Glomerular visceral epithelial cell (primary cell): ENCODE measurements at regions not wholly inside any gene's neighbourhood (a gene's known extent, or its start where the extent isn't known, plus 50 kb on each side); places are given as distances from the start of the nearest gene placed in this dataset.

Experiments used
- DNase-seq: peaks from one replicate; pipeline ENCODE4 v3.0.0-alpha.2; 2016; ENCODE audit errors: extremely low spot score

DNA sequence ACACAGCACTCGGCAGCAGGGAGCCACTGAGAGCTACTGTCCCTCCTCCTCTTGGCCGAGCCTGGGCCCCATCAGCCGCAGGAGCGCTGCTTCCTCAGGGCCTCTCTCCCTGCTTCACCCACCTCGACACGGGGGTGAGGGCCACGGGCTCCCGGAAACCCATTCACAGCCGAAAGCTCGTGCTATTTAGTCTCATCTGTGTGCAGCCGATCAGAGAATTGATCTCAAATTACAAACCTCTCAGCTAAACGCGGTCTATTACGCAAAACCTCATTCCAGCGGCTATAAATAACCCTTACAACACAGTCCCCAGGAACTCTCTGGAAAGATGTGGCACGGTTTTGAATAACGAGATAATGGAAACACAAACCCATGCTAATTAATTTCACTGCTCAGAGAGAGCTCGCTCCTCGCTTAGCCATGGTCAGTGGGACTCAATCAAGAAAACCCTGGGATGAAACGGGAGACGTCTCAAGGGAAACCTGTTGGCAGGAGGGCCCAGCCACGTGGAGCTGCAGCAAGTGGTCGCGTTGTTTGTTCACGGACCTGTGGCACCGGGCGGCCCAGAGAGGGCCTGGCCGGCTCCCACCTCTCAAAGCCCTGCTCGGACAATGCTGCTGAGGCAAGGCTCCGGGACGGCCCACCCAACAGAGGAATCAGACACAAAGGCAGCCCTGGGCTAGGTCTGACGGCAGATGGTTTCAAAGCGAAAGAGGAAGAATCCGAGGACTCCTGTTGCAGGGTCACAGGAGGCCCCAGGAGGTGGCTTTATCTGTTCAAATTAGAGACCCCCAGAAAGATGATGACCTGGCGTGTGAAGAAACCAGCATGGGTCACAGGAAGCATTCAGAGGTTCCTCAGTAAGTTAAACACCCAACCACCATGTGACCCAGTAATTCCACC lies 210.5 kb downstream of the CTTN start:
- no peak for DNase-seq

DNA sequence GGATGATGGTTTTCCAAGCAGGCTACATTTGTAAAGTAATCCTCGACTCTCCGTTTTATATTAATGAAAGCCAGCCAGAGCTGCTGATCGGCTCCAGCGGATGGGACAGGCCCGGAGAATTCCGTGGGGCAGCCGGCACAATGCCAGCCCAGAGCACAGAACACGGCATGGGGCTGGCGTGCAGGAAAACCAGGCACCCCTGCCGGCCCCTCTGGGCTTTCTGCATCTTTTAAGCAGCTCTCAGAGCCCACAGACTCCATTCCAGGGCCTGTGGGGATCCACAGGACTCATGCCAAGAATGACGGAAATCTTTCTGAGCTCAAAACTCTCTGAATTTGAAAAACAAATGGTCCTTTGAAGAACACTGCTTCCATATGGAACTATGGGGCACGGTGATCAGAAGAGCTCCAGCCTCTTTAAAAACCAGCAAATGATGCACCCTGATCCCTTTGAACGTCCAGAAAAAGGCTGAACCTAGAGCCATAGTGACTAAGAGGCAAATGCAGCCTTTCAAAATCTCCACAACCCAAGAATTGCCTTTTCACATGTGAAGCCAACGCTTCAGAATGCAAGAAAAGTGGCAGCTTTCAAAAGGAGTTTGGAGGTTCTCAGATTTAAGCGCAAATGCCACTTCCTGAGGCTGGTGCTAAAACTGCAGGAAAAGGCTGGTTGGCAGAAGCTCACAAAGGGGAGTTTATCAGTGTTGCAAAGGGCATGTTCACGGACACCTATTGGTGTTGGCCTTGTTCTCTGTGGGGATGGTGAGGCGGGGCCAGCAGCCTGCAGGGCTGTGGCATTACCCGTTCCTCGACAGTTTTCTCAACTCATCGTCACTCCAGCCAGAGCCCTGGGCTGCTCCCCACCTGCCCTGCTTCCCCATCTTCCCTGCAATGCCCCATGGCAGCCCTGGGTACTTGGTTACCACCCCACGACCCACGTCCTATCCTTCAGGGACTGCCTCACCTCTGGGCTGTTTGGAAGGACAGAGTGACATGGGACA lies 212.5 kb downstream of the CTTN start:
- DNase-seq, result no peak

DNA sequence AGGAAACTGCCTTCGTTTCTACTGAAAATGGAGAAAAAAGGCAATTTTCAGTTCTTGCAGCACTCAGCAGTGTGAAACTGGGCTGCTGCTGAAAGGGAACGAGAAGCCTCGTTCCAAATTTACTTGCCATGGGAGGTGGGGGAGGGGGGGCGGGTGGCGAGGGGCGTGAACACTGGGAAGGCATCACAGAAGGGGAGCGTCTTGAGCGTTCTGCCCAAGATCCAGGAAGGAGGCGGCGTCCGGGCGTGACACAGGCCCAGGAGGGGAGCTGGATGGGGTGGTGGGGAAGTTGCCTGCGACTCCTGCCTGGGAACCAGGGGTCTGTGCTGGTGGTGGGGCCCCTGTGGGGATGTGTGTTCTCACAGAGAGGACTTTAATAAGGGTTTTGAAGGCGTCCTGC lies 213.5 kb downstream of the CTTN start:
- no peak for DNase-seq

DNA sequence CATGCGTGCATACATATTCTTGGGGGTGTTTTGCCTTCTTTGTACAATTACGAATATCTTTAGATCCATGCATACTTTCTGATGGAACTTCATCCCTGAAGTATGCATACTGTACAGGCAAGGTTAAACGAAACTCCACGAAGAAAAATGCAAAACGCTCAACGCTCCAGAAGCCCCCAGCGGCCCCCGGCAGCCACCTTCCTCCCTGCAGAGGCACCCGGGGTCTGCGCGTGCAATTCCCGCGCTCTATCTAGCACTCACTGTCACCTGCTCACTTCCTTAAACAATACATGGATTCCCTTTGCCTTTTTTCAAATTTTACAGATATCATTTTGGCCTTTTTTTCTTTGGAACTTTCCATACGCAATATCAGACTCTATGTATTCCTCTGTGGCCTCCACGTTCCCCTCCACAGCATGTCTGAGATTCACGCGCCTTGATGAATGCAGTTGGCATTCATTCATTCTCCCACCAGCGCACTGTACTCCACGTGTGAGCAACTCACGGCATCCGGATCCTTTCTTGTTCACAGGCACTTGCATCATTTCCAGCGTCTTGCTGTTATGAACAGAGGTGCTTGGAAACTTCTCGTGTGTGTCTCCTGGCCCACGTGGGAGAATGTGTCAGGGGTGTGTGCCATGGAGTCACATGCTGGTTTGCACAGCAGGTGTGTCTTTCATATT lies 214.3 kb downstream of the CTTN start:
- no peak for DNase-seq

DNA sequence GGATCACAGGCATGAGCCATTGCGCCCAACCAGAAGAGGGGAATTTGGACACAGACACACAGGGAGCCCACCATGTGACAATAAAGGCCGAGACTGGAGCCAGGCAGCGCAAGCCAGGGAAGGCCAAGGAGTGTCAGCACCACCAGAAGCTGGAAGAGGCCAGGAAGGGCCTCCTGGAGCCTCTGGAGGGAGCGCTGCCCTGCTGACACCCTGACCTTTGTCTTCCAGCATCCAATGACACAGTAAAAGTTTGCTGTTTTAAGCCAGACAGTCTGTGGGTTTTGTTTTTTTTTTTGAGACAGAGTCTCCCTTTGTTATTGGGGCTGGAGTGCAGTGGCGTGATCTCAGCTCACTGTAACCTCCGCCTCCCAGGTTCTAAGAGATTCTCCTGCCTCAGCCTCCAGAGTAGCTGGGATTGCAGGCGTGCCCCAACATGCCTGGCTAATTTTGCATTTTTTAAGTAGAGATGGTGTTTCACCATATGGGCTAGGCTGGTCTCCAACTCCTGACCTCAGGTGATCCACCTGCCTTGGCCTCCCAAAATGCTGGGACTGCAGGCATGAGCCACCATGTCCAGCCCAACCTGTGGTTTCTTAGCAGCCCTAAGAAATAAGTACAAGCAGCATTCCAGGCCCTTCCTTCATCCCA lies 215.8 kb downstream of the CTTN start:
- no peak for DNase-seq

DNA sequence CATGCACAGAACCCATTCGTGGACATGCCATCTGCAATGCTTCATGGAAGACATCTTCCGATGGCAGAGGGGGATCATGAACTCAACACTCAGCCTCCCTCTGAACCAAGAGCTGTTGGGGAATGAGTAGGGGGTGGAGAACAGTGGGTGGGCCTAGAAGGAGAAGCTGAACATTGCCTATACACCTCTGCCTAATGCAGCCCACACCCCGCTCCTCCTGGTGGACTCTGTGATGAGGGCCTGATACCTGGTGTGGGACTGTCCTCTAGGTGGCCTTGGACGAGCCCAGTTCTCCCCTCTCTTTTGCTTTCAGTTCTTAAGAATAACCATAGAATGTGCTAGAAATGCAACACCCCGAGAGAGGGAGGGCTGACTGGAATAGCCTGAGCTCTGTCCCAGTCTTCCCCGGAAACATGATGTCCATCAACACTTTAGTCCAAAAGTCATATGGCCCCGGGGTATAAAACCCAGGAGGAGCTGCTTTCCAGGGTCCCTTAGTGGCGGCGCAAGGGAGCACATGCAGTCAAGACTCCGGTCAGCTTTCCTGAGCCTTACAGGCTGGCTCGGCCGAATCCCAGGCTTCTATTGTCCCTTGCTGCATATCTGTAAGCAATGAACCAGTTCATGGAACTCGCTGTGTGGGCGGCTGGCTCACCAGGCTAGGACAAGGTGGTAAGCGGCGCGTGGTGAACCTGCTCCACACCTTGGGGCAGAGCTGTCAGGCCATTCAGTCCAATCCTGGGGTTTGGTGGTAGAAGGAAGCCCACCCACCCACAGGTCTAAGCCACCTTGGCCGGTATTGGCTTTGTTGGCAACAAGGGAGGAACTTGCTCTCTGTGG lies 216.9 kb downstream of the CTTN start:
- no peak for DNase-seq

DNA sequence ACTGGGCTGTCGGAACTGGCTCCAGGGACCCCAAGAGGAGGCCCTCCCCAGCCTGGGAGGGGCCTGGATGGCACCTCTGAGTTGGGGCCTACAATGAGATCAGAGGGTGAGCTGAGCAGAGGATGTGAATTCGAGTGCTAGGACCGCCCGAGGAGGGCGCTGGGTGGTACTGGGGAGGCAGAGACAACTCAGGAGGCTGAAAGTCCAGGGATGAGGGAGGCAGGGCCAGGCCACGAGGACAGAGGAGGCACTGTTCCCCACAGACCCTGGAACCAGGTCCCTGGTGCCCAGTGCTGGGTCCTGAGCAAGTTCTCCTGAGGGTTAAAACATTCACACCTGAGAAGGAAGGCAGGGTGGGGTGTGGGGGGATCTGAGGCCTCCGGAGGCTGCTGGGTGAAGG lies 218.0 kb downstream of the CTTN start:
- no peak for DNase-seq

DNA sequence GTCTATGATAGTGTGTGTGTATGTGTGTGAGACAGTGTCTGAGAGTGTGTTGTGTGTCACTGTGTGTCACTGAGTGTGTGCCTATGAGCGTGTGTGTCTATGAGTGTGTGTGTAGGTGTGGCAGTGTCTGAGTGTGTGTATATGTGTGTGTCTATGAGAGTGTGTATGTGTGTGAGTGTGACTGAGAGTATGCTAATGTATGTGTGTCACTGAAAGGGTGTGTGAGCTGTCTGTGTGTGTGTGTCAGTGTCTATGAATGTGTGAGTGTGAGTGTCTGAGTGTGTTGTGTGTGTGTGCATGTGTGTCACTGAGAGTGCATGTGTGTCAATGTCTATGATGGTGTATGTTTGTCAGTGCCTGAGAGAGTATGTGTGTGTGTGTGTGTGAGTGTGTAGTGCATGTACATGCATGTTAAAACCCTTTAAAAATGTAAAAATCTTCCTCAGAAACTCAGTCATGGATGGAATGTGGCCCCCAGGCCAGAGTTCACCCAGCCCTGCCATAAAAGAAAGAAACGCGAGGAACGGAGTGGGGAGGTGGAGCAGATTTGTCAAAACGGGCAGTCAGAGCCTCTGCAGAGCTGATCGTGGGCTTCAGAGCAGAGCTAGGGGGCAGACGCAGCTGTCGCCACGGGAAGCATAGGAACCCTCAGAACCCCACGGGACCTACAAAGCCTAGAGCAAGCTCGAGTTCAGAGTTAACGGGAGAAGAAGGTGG lies 218.8 kb downstream of the CTTN start:
- no peak for DNase-seq

DNA sequence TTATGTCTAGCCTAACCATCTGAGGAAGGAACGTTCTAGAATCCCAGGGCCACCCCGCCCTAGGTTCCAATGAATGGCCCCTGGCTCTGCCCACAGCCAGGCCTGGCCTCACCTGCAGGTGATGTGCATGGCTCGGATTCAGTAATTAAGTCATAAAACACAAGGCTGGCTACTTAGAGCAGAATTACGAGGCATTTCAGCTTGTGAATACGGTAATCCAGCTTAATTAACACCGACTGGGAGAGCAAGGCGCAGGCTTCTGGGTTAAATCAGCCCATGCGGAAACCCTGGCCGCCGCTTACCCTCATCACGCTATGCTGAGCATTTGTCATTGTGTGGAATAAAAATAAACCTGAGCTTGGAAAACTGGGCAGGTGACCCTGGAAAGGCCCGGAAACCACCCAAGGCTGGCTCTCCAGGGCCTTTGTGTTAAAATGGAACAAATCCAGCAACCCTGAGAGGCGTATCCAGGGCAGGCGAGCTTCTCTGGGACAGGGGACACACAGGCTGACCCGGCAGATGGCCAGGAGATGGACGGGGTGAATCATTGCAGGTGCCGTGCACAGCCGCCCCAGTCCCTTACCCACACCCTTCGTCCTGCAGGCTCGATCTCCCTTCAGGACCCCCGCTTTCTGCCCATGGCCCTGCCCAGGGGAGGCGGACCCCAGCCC lies 220.2 kb downstream of the CTTN start:
- DNase-seq, result no peak

DNA sequence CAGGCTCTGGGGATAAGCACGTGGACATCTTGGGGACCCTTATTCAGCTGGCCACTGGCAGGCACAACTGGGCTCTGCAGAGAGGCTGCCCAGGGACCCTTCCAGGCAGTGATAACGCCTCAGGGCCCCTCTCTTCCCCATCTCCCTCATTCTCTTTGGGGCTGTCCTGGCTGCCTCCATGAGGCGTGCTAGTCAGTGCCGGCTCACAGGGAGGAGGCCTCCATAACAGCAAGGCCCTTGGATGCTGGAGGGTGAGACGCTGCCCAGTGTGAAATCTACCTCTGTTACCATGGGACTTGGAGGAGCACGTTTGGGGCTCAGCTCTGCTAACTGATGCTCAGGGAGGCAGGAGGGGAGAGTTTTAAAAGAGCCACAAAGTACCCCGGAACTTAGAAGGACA lies 221.3 kb downstream of the CTTN start:
- DNase-seq, result no peak

DNA sequence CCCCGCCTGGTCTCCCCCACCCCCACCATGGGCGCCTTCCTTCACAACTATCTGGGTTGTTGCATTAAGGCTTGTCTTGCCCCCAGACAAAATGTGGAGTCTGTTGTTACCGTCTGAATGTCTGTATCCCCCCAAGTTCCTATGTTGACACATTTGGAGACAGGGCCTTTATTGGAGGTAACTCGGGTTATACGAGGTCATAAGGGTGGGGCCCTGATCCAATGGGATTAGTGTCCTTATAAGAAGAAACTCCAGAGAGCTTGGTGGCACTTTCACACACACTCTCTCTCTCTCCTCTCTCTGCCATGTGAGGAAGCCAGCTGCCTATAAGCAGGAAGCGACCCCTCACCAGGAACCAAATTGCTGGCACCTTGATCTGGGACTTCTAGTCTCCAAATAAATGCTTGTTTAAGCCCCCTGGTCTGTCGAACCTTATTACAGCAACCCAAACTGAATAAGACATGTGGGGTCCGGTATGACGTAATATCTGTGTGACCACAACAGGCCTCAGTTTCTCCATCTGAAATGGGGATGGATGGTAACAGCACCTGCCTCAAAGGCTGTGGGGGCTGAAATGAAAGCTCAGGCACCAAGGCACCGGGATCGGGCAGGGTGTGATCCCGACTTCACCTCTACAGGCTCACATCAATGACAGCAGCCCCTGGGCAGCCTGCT lies 222.3 kb downstream of the CTTN start:
- DNase-seq, result no peak

DNA sequence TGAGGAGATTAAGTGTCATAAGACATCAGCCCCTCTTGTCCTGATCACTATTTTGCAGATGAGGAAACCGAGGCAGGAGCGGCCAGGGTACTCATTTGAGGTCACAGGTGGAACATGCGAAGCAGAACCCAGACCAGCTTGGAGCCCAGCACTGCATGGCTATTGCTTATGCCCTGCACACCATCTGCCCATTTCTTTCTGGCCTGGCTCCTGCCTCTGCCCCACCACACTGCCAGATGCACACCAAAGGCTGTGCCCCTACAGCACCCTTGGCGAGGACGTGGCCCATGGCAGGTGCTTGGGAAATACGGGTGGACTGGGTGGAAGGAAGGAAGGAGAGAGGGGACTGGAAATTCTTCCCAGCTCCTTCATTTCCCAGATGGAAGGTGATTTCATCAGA lies 222.9 kb downstream of the CTTN start:
- no peak for DNase-seq

DNA sequence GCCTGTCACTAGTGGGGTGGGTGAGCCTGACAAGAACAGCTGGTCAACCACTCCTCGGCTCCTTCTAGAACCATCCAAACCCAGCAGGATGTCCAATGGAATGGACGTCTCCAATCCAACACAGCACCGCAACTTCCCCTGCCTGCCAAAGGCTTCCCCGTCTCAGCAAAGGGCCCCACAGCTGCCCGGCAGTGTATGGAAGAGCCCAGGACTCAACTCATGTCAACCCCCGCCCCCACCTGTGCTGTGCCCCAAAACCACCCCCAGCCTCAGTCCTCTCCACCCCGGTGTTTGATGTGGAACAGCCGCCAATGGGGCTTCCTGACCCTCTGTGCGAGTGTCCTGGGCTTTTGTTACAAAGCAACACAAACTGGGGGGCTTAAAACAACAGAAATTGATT lies 223.8 kb downstream of the CTTN start:
- no peak for DNase-seq

DNA sequence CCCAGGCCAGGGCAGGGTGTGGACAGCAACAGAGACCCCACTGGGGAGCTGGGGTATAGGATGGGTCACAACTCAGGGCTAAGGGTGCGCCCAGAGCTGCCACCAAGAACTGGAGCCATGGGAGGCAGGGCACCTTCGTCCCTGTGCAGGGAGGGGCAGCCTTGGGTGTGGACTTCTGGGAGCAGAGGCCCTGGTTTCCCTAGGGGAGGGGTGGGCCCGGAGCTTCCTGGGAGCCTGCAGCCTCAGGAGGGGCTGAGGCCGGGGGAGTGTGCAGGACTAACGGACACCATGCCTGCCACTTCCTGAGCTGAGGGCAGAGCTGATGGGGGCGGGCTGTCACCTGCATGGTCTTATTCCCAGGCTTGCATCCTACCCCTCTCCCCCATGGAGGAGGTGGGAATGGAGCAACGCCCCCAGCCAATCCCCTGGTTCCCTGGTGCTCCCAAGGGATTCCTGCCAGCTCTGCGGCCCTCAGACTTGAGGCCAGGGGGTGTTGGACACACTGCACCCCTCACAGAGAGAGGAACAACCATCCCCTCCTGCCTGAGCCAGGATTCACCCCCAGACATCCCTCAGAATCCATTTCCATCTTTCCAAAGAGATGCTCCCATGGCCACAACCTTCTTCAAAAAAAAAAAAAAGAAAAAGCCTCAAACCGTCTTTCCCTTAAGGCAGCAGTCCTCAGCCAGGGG lies 225.7 kb downstream of the CTTN start:
- no peak for DNase-seq

DNA sequence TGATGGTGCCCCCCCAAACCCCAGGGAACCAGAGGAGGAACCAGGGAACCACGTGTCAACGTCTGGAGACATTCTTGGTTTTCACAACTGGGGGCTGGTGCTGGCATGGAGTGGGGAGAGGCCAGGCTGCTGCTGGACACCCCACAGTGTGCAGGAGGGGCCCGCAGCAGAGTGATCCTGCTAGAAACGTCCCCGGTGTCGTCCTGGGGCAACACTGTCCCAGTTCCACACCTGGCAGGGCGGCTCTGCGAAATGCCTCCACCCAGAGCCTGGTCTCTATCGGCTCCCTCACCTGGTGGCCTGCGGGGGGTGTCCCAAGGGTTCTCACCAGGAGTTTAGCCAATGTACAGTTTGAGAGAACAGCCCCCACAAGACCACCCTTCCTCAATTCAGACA lies 226.3 kb downstream of the CTTN start:
- no peak for DNase-seq

DNA sequence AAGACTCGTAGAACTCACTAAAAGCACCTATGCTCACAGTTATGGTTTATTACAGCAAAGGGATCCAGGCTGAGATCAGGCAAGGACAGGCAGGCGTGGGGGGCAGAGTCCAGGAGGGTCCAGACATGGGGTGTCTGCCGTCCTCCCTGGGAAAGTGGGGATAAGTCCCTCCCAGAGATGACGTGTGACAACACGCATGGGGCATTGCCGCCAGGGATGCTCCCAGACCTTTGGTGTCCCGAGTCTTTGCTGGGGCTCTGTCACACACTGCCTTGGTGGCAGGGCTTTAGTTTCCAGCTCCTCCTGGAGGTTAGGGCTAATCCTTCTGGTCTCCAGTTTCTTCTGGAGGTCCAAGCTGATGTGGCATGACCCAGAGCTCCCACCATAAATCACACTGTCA lies 226.7 kb downstream of the CTTN start:
- no peak for DNase-seq

DNA sequence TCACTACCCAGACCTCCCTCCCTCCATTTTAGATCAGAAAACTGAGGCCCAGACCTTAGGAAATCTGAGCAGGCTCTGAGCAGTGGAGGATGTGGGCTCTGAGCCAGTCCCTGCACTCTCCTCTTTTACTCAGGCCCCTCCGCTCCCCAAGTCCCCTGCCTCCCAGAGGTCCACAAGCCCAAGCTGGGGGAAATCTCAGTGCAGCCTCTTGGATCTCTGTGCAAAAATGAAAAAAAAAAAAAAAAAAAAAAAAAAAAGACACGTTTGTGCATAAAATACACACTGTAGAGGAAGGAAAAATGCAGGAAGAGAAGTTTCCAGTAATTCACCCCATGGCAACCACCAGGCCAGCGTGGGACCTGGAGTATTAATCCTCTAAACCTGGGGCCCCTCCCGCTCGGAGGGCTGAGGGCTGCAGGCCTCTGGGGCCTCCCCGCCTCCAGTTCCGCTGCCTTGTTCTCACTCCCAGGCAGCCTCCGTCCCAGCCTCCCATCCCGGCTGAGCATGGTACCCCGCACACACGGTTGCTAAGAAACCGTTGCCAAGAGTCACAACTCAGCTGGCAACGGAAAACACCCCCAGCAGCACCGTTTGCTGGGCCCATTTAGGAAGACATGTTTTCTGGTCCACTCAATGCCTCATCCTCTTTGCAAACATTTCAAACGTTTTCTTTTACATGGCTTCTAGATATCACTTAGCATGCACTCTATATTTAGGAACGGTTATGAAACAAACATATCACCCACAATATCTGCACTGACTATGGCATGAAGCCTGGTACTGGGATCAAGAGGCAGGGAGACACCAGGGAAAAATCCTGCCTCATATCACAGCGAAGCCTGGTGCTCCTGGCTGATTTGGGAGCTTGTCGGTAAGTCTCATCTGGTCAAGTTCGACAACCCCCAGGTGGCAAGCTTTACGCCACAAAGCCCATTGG lies 227.5 kb downstream of the CTTN start:
- no peak for DNase-seq
